HCT116 (cell line): ENCODE measurements at regions not wholly inside any gene's neighbourhood (a gene's known extent, or its start where the extent isn't known, plus 50 kb on each side); places are given as distances from the start of the nearest gene placed in this dataset.

Source experiments
- ATAC-seq: fragments of 200-7000 bp; cut with Tn5 transposase; 2 replicates; pipeline ENCODE4 v1.9.1; 2020; ENCODE audit warnings: mild to moderate bottlenecking, moderate library complexity
- BruUV-seq: library from RNA; stranded (reverse); fragments of 400-500 nt; replicated peaks from 2 replicates; lab custom pipeline; 2021; lab: Mats Ljungman, UMichigan
- CTCF ChIA-PET: fragments of 300-600 bp; sonication (Branson Sonifier 250); formaldehyde crosslinking; loops from one replicate; lab custom pipeline; 2021; ENCODE audit warnings: antibody characterized with exemption; lab: Charles Lee
- POLR2A ChIA-PET: fragments of 300-600, 350-600 bp; sonication (Branson Sonifier 250); formaldehyde crosslinking; loops from one replicate; lab custom pipeline; 2021; ENCODE audit warnings: antibody characterized with exemption; lab: Charles Lee
- RAD21 ChIA-PET, 2 experiments: fragments of 300-600 bp; sonication (Branson Sonifier 250); formaldehyde crosslinking; loops; one replicate each; lab custom pipeline; 2023; ENCODE audit warnings: low total read pairs in 2 of 2; ENCODE audit not compliant: uncharacterized antibody in 2 of 2, unreplicated experiment in 2 of 2, low non-redundant PET in 1 of 2; lab: Charles Lee
- DNase-seq: peaks from one replicate; pipeline ENCODE4 v3.0.0-alpha.2; 2010; ENCODE audit warnings: low read depth, low spot score
- H2AFZ ChIP-seq: fragments of 200-600 bp; shearing (Covaris generic), sonication (generic); 2 replicates; pipeline ENCODE4 v1.6.1; 2017; ENCODE audit warnings: low read depth, mixed run types, mixed read lengths, antibody characterized with exemption, low read length; ENCODE audit not compliant: poor library complexity, severe bottlenecking
- H3K27ac ChIP-seq: 2 replicates; pipeline ENCODE4 v1.5.1; 2012; ENCODE audit warnings: low read depth, low read length
- H3K27me3 ChIP-seq: fragments of 200-600 bp; sonication (generic); 2 replicates; pipeline ENCODE4 v1.6.1; 2016; ENCODE audit warnings: mixed run types, low read length, mixed read lengths; ENCODE audit not compliant: insufficient read depth
- H3K36me3 ChIP-seq, 2 experiments: fragments of 200-500 bp in 1 of 2; fragments of 200-600 bp in 1 of 2; sonication (Bioruptor generic) in 1 of 2; sonication (generic) in 1 of 2; 2 replicates each; pipeline versions ENCODE4 v1.5.1 to v1.6.1; 2014 to 2016; ENCODE audit warnings: low read length in 2 of 2, inconsistent platforms in 1 of 2, mixed read lengths in 1 of 2, mixed run types in 1 of 2; ENCODE audit not compliant: insufficient read depth in 2 of 2, control insufficient read depth in 1 of 2
- H3K4me1 ChIP-seq, 2 experiments: fragments of 200-600 bp in 1 of 2; sonication (generic) in 1 of 2; 2 replicates each; pipeline versions ENCODE4 v1.5.1 to v1.6.1; 2012 to 2017; ENCODE audit warnings: low read length in 2 of 2, inconsistent platforms in 1 of 2, mild to moderate bottlenecking in 1 of 2, mixed read lengths in 1 of 2, mixed run types in 1 of 2, moderate library complexity in 1 of 2; ENCODE audit not compliant: insufficient read depth in 2 of 2, control insufficient read depth in 1 of 2
- H3K4me2 ChIP-seq: fragments of 200-600 bp; sonication (generic); 2 replicates; pipeline ENCODE4 v1.6.1; 2017; ENCODE audit warnings: mixed run types, low read length, mixed read lengths
- H3K4me3 ChIP-seq, 2 experiments: fragments of 200-600 bp in 1 of 2; sonication (generic) in 1 of 2; replicated peaks in 1 of 2; 2 replicates each; pipeline ENCODE4 v1.5.1; 2011 to 2016; ENCODE audit warnings: low read length in 2 of 2, control low read depth in 1 of 2, low read depth in 1 of 2, mild to moderate bottlenecking in 1 of 2, mixed read lengths in 1 of 2, mixed run types in 1 of 2
- H3K79me2 ChIP-seq: fragments of 200-600 bp; sonication (generic); 2 replicates; pipeline ENCODE4 v1.6.1; 2017; ENCODE audit warnings: mild to moderate bottlenecking, mixed run types, low read length, moderate library complexity, mixed read lengths; ENCODE audit not compliant: insufficient read depth
- H3K9ac ChIP-seq: fragments of 200-600 bp; sonication (generic); 2 replicates; pipeline ENCODE4 v1.6.1; 2016; ENCODE audit warnings: low read length, mixed read lengths
- H3K9me2 ChIP-seq: fragments of 200-600 bp; sonication (generic), shearing (Covaris generic); 2 replicates; pipeline ENCODE4 v1.6.1; 2017; ENCODE audit warnings: mixed run types, mild to moderate bottlenecking, moderate library complexity; ENCODE audit not compliant: insufficient read depth
- H3K9me3 ChIP-seq, 2 experiments: fragments of 200-500 bp in 1 of 2; fragments of 200-600 bp in 1 of 2; sonication (Bioruptor generic) in 1 of 2; sonication (generic) in 1 of 2; 2 replicates each; pipeline ENCODE4 v1.6.1; 2014 to 2017; ENCODE audit warnings: low read length in 2 of 2, mixed read lengths in 2 of 2, inconsistent platforms in 1 of 2, low read depth in 1 of 2, mild to moderate bottlenecking in 1 of 2, mixed run types in 1 of 2, moderate library complexity in 1 of 2; ENCODE audit not compliant: control insufficient read depth in 1 of 2, insufficient read depth in 1 of 2
- H4K20me1 ChIP-seq: fragments of 200-600 bp; sonication (generic), shearing (Covaris generic); 2 replicates; pipeline ENCODE4 v1.6.1; 2017; ENCODE audit warnings: mixed run types, mild to moderate bottlenecking, moderate library complexity; ENCODE audit not compliant: insufficient read depth
- ATF3 ChIP-seq: IDR thresholded peaks from 2 replicates; pipeline ENCODE4 v1.6.1; 2012
- CEBPB ChIP-seq: IDR thresholded peaks from 2 replicates; pipeline ENCODE4 v1.6.1; 2012; ENCODE audit warnings: low read depth
- ELF1 ChIP-seq: IDR thresholded peaks from 2 replicates; pipeline ENCODE4 v1.6.1; 2012; ENCODE audit warnings: low read depth, borderline replicate concordance
- EZH2 ChIP-seq: fragments of 200-600 bp; sonication (generic); IDR thresholded peaks from 2 replicates; pipeline ENCODE4 v1.6.1; 2017; ENCODE audit warnings: antibody characterized with exemption, mixed run types
- FOSL1 ChIP-seq: IDR thresholded peaks from 2 replicates; pipeline ENCODE4 v1.6.1; 2012; ENCODE audit warnings: low read depth
- JUND ChIP-seq: IDR thresholded peaks from 2 replicates; pipeline ENCODE4 v1.6.1; 2012
- MAX ChIP-seq: IDR thresholded peaks from 2 replicates; pipeline ENCODE4 v1.6.1; 2012
- POLR2AphosphoS5 ChIP-seq: IDR thresholded peaks from 2 replicates; pipeline ENCODE4 v1.6.1; 2011; ENCODE audit warnings: mild to moderate bottlenecking, low read depth, low read length, moderate library complexity
- RAD21 ChIP-seq: IDR thresholded peaks from 2 replicates; pipeline ENCODE4 v1.6.1; 2012; ENCODE audit warnings: low read depth, mild to moderate bottlenecking
- SIN3A ChIP-seq: IDR thresholded peaks from 2 replicates; pipeline ENCODE4 v1.6.1; 2012; ENCODE audit warnings: low read depth
- SP1 ChIP-seq: IDR thresholded peaks from 2 replicates; pipeline ENCODE4 v1.6.1; 2012; ENCODE audit warnings: low read depth
- YY1 ChIP-seq: IDR thresholded peaks from 2 replicates; pipeline ENCODE4 v1.6.1; 2011; ENCODE audit warnings: low read length, low read depth, moderate library complexity, mild to moderate bottlenecking; ENCODE audit not compliant: insufficient replicate concordance; ENCODE audit errors: extremely low read depth
- ZBTB33 ChIP-seq: IDR thresholded peaks from 2 replicates; pipeline ENCODE4 v1.6.1; 2011; ENCODE audit warnings: mild to moderate bottlenecking, low read length, moderate library complexity; ENCODE audit not compliant: insufficient replicate concordance; ENCODE audit errors: extremely low read depth
- intact Hi-C: fragments of 100-400 bp; cut with micrococcal nuclease; formaldehyde crosslinking; loops from 2 replicates; pipeline ENCODE4 v1.10.0; 2022

- Histone ChIP-seq H3K27ac (no peak overlapping the region), H3K9me3 (no peaks in the 10 kb centered on the region), H3K9ac (no peak overlapping the region), H4K20me1 (no peaks in the 10 kb centered on the region), H3K79me2 (no peaks in the 10 kb centered on the region), H3K4me1 (no peaks in the 10 kb centered on the region), H3K4me2 (no peak overlapping the region), H3K36me3 (no peaks in the 10 kb centered on the region), H3K9me2 (no peaks in the 10 kb centered on the region), H3K4me3 (no peak overlapping the region), H3K27me3 (no peaks in the 10 kb centered on the region; the same call in 1 of the 2 replicates), H2AFZ (no peak overlapping the region)
- RAD21 ChIA-PET = no interaction called here
- DNase-seq (no peak), ATAC-seq (no peak)
- intact Hi-C loops = no loop called here
- TF ChIP-seq RAD21 = no peak
- TF ChIP-seq ZBTB33 = no peak
- TF ChIP-seq ELF1 = no peak
- TF ChIP-seq CEBPB = no peak
- no peak for TF ChIP-seq SP1
- TF ChIP-seq SIN3A = no peak
- no peak for TF ChIP-seq FOSL1
- TF ChIP-seq EZH2 = no peak
- no peak for TF ChIP-seq POLR2AphosphoS5
- TF ChIP-seq ATF3 = no peak
- no peak for TF ChIP-seq MAX
- no peak for TF ChIP-seq YY1
- no peak for TF ChIP-seq JUND
- BruUV-seq = no TSS peak
- POLR2A ChIA-PET = no interaction called here
- CTCF ChIA-PET = no interaction called here
Measured at GRCh38 chr1:95615421-95615820, 381.4 kb downstream of the RWDD3 start.
